Neural progenitor cell (in vitro differentiated cells): ENCODE measurements at regions not wholly inside any gene's neighbourhood (a gene's known extent, or its start where the extent isn't known, plus 50 kb on each side); places are given as distances from the start of the nearest gene placed in this dataset.

Source experiments
- EZH2 ChIP-seq: fragments of 200-600 bp; sonication (generic); IDR thresholded peaks from 2 replicates; pipeline ENCODE4 v1.6.1; 2017; ENCODE audit warnings: antibody characterized with exemption, mild to moderate bottlenecking, moderate library complexity
- EZH2phosphoT487 ChIP-seq: fragments of 200-600 bp; sonication (generic); IDR thresholded peaks from 2 replicates; pipeline ENCODE4 v1.6.1; 2017; ENCODE audit warnings: antibody characterized with exemption
- TF ChIP-seq, protein P1 (sequence below): fragments of 200-600 bp; sonication (generic); IDR thresholded peaks from 2 replicates; pipeline ENCODE4 v1.5.1; 2017; ENCODE audit warnings: antibody characterized with exemption, mild to moderate bottlenecking

DNA sequence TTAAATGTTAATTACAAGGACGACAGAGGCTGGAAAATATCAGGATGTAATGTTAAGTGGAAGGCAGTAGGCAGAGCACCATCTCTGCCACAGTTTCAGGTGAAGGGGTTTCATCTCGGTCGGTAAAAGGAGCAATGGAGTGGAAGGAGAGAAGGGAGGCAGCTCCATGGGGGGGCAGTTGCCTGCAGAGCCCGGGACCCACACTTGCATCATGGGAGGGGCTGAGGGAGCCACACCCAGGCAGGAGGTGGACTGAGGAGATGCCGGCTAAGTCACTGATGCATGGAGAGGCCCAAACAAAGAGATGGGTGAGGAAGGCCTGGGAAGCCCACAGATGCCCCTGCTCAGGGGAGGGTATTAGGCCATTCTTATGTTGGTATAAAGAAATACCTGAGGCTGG lies 1470.9 kb downstream of the BRD1 start:
- TF ChIP-seq, protein P1, sequence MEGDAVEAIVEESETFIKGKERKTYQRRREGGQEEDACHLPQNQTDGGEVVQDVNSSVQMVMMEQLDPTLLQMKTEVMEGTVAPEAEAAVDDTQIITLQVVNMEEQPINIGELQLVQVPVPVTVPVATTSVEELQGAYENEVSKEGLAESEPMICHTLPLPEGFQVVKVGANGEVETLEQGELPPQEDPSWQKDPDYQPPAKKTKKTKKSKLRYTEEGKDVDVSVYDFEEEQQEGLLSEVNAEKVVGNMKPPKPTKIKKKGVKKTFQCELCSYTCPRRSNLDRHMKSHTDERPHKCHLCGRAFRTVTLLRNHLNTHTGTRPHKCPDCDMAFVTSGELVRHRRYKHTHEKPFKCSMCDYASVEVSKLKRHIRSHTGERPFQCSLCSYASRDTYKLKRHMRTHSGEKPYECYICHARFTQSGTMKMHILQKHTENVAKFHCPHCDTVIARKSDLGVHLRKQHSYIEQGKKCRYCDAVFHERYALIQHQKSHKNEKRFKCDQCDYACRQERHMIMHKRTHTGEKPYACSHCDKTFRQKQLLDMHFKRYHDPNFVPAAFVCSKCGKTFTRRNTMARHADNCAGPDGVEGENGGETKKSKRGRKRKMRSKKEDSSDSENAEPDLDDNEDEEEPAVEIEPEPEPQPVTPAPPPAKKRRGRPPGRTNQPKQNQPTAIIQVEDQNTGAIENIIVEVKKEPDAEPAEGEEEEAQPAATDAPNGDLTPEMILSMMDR, result no peak
- no peak for TF ChIP-seq EZH2phosphoT487
- no peak for TF ChIP-seq EZH2
